Osteoblast (primary cell): ENCODE measurements at regions not wholly inside any gene's neighbourhood (a gene's known extent, or its start where the extent isn't known, plus 50 kb on each side); places are given as distances from the start of the nearest gene placed in this dataset.

Source experiments
- DNase-seq: peaks from one replicate; pipeline ENCODE4 v3.0.0; 2011; ENCODE audit warnings: low spot score, mixed read lengths; ENCODE audit not compliant: insufficient read length; ENCODE audit errors: missing footprints
- H2AFZ ChIP-seq: 2 replicates; pipeline ENCODE4 v1.6.0; 2011; ENCODE audit warnings: mild to moderate bottlenecking, low read length
- H3K27ac ChIP-seq: 2 replicates; pipeline ENCODE4 v1.5.1; 2011; ENCODE audit warnings: mild to moderate bottlenecking, low read depth, low read length, moderate library complexity
- H3K27me3 ChIP-seq: 2 replicates; pipeline ENCODE4 v1.6.0; 2012; ENCODE audit warnings: mild to moderate bottlenecking, control low read depth, inconsistent platforms, low read length, moderate library complexity; ENCODE audit not compliant: insufficient read depth
- H3K36me3 ChIP-seq: 2 replicates; pipeline ENCODE4 v1.5.1; 2011; ENCODE audit warnings: mild to moderate bottlenecking, low read length, control low read depth, moderate library complexity; ENCODE audit not compliant: insufficient read depth
- H3K4me1 ChIP-seq: 2 replicates; pipeline ENCODE4 v1.5.1; 2011; ENCODE audit warnings: mild to moderate bottlenecking, low read length, control low read depth, moderate library complexity; ENCODE audit not compliant: insufficient read depth
- H3K4me2 ChIP-seq: 2 replicates; pipeline ENCODE4 v1.6.0; 2011; ENCODE audit warnings: mild to moderate bottlenecking, low read length; ENCODE audit not compliant: insufficient read depth
- H3K4me3 ChIP-seq: fragments of 200-600 bp; sonication (generic); 3 replicates; pipeline ENCODE4 v1.5.1; 2012; ENCODE audit warnings: mild to moderate bottlenecking, low read length, inconsistent platforms; ENCODE audit not compliant: insufficient read depth
- H3K79me2 ChIP-seq: 2 replicates; pipeline ENCODE4 v1.6.0; 2012; ENCODE audit warnings: mild to moderate bottlenecking, low read length, control low read depth, inconsistent platforms; ENCODE audit not compliant: insufficient read depth
- H3K9me3 ChIP-seq: 2 replicates; pipeline ENCODE4 v1.5.1; 2011; ENCODE audit warnings: low read depth, low read length, control low read depth
- H4K20me1 ChIP-seq: 2 replicates; pipeline ENCODE4 v1.6.0; 2012; ENCODE audit warnings: mild to moderate bottlenecking, low read length, control low read depth; ENCODE audit not compliant: insufficient read depth
- CTCF ChIP-seq: IDR thresholded peaks from 2 replicates; pipeline ENCODE4 v1.5.1; 2011; ENCODE audit warnings: mild to moderate bottlenecking, low read depth, low read length, moderate library complexity; ENCODE audit errors: extremely low read depth

- DNase-seq = no peak
- Histone ChIP-seq H3K36me3 (no peaks in the 10 kb centered on the region), H3K4me1 (no peaks in the 10 kb centered on the region), H2AFZ (no peak overlapping the region), H3K27me3 (no peaks in the 10 kb centered on the region), H3K79me2 (no peaks in the 10 kb centered on the region), H3K4me3 (no peak overlapping the region), H4K20me1 (no peaks in the 10 kb centered on the region), H3K4me2 (no peak overlapping the region), H3K27ac (no peak overlapping the region), H3K9me3 (no peaks in the 10 kb centered on the region)
- TF ChIP-seq CTCF = no peak
These were observed 139.5 kb upstream of the GUCY1A2 start for GRCh38 chr11:107157809-107158187.

GRCh38 chr11:107157146-107157808, 139.0 kb upstream of the GUCY1A2 start:
- no peak overlapping the region for H3K27ac ChIP-seq
- no peaks in the 10 kb centered on the region for H4K20me1 ChIP-seq
- no peak overlapping the region for H2AFZ ChIP-seq
- no peaks in the 10 kb centered on the region for H3K27me3 ChIP-seq
- no peaks in the 10 kb centered on the region for H3K79me2 ChIP-seq
- H3K4me1 ChIP-seq = no peaks in the 10 kb centered on the region
- H3K4me3 ChIP-seq = no peak overlapping the region
- H3K36me3 ChIP-seq = no peaks in the 10 kb centered on the region
- H3K4me2 ChIP-seq = no peak overlapping the region
- no peak for DNase-seq
- no peaks in the 10 kb centered on the region for H3K9me3 ChIP-seq
- TF ChIP-seq CTCF = no peak

GRCh38 chr11:107151579-107151978, 133.3 kb upstream of the GUCY1A2 start:
- no peak for DNase-seq
- Histone ChIP-seq H3K4me3 (no peak overlapping the region), H3K27me3 (no peaks in the 10 kb centered on the region), H3K27ac (no peak overlapping the region), H3K9me3 (no peaks in the 10 kb centered on the region), H4K20me1 (no peaks in the 10 kb centered on the region), H3K4me2 (no peak overlapping the region), H3K79me2 (no peaks in the 10 kb centered on the region), H3K36me3 (no peaks in the 10 kb centered on the region), H2AFZ (no peak overlapping the region), H3K4me1 (no peaks in the 10 kb centered on the region)
- no peak for TF ChIP-seq CTCF

GRCh38 chr11:107151158-107151557, 132.9 kb upstream of the GUCY1A2 start:
- H4K20me1 ChIP-seq = no peaks in the 10 kb centered on the region
- TF ChIP-seq CTCF = no peak
- no peaks in the 10 kb centered on the region for H3K9me3 ChIP-seq
- DNase-seq = no peak
- no peaks in the 10 kb centered on the region for H3K27me3 ChIP-seq
- H3K4me3 ChIP-seq = no peak overlapping the region
- H3K36me3 ChIP-seq = no peaks in the 10 kb centered on the region
- no peak overlapping the region for H2AFZ ChIP-seq
- no peaks in the 10 kb centered on the region for H3K79me2 ChIP-seq
- H3K4me2 ChIP-seq = no peak overlapping the region
- H3K4me1 ChIP-seq = no peaks in the 10 kb centered on the region
- H3K27ac ChIP-seq = no peak overlapping the region
